ENCODE measurements at regions not wholly inside any gene's neighbourhood (a gene's known extent, or its start where the extent isn't known, plus 50 kb on each side); places are given as distances from the start of the nearest gene placed in this dataset.

DNA sequence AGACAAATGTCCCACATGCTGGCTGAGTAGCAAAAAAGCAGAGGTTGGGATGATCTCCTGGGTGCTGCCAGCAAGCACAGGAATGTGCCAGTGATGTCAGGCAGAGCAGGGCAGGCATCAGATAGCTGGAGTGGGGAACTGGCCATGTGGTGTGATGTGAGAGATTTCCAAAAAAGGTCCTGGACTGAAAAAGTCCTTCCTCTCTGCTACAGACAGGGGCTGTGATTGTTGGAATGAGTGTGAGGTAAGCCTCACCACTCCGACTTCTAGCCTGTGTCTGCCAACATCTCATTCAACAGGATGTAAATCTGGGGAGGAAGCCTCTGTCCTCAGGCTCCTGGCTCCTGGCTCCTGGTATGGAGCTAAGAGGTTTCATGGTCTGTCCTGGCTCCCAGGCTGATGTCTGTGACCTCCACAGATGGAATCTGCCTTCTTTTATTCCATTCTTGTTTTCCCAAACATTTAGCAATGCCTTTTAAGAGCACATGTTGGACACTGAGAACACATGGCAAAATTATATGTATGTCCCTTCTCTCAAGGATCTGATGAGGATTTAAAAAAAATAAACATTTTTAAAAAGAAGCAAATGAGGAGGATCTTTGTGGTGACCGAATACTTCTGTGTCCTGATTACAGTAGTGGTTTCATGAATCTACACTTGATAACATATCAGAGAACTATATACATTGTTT is 50.1 kb upstream of the STK38L start:
- H3K27me3 ChIP-seq = no peaks in the 10 kb centered on the region
- TF ChIP-seq POLR2A (IDR thresholded peaks at IDR 0.05) = no peak
- TF ChIP-seq, protein P1, sequence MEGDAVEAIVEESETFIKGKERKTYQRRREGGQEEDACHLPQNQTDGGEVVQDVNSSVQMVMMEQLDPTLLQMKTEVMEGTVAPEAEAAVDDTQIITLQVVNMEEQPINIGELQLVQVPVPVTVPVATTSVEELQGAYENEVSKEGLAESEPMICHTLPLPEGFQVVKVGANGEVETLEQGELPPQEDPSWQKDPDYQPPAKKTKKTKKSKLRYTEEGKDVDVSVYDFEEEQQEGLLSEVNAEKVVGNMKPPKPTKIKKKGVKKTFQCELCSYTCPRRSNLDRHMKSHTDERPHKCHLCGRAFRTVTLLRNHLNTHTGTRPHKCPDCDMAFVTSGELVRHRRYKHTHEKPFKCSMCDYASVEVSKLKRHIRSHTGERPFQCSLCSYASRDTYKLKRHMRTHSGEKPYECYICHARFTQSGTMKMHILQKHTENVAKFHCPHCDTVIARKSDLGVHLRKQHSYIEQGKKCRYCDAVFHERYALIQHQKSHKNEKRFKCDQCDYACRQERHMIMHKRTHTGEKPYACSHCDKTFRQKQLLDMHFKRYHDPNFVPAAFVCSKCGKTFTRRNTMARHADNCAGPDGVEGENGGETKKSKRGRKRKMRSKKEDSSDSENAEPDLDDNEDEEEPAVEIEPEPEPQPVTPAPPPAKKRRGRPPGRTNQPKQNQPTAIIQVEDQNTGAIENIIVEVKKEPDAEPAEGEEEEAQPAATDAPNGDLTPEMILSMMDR (IDR thresholded peaks at IDR 0.05) = no peak
- peak in 1 of 2 donors; percentile 14 for TF ChIP-seq POLR2AphosphoS5 (IDR thresholded peaks at IDR 0.05; ENCODE audit: insufficient read depth in 1 of 2, low read depth in 1 of 2)
- no peak for DNase-seq (ENCODE audit: extremely low spot score in 2 of 2)
- H3K27ac ChIP-seq = peak overlapping the region; percentile 16
- no peaks in the 10 kb centered on the region for H3K36me3 ChIP-seq
- H3K4me1 ChIP-seq = peaks cover 34% of the 10 kb centered on the region
- intact Hi-C loops (cut with DNase I) = loop anchor here (10.0 kb wide), 1 partner anchor 51 kb away; the partner anchor contains the start of gene STK38L
- no peaks in the 10 kb centered on the region for H3K9me3 ChIP-seq
- H3K4me3 ChIP-seq = no peak overlapping the region
